ENCODE measurements at regions not wholly inside any gene's neighbourhood (a gene's known extent, or its start where the extent isn't known, plus 50 kb on each side); places are given as distances from the start of the nearest gene placed in this dataset.

GRCh38 chr13:111415246-111415645 lies 94.8 kb downstream of the TEX29 start:
- H3K36me3 ChIP-seq (ENCODE audit: insufficient read depth) = no peaks in the 10 kb centered on the region
- ATAC-seq (no peak), DNase-seq (ENCODE audit: low spot score) (no peak)
- H3K9me2 ChIP-seq (ENCODE audit: insufficient read depth) = no peaks in the 10 kb centered on the region; the same call in 1 of the 2 replicates
- no peaks in the 10 kb centered on the region for H3K79me2 ChIP-seq (replicated peaks; ENCODE audit: insufficient read depth)
- H2AFZ ChIP-seq = no peak overlapping the region
- H3K27ac ChIP-seq (ENCODE audit: low read depth) = no peak overlapping the region
- TF ChIP-seq JUNB (IDR thresholded peaks at IDR 0.05; ENCODE audit: unreplicated experiment) (no peak), REST (IDR thresholded peaks at IDR 0.05; ENCODE audit: unreplicated experiment) (no peak), ZNF114 (CRISPR knock-in tag; IDR thresholded peaks at IDR 0.05) (no peak), NANOG (IDR thresholded peaks at IDR 0.05; ENCODE audit: borderline replicate concordance) (no peak), EZH2 (IDR thresholded peaks at IDR 0.05; ENCODE audit: low read depth, unreplicated experiment) (no peak), ZNF462 (CRISPR knock-in tag; IDR thresholded peaks at IDR 0.05) (no peak), POLR2AphosphoS5 (IDR thresholded peaks at IDR 0.05; ENCODE audit: low read depth) (no peak), CREB1 (CRISPR knock-in tag; IDR thresholded peaks at IDR 0.05; ENCODE audit: low read depth) (no peak), CTCF (conservative IDR thresholded peaks at IDR 0.05; ENCODE audit: low read depth in 2 of 2) (no peak), ZNF331 (CRISPR knock-in tag; IDR thresholded peaks at IDR 0.05; ENCODE audit: low read depth) (no peak), EZH2phosphoT487 (IDR thresholded peaks at IDR 0.05; ENCODE audit: unreplicated experiment) (no peak), STAT1 (IDR thresholded peaks at IDR 0.05; ENCODE audit: unreplicated experiment) (no peak), ETS1 (IDR thresholded peaks at IDR 0.05) (no peak)
- H4K20me1 ChIP-seq (replicated peaks; ENCODE audit: insufficient read depth) = no peaks in the 10 kb centered on the region
- Mint-ChIP-seq H3K36me3 (ENCODE audit: low read depth) (no peaks in the 10 kb centered on the region), H3K27ac (no peak overlapping the region), H3K27me3 (ENCODE audit: insufficient read depth, low read depth, poor library complexity) (peaks cover 6% of the 10 kb centered on the region), H3K4me3 (no peak overlapping the region), H3K9me3 (no peaks in the 10 kb centered on the region), H3K4me1 (peaks cover 13% of the 10 kb centered on the region)
- no peak overlapping the region for H3K4me3 ChIP-seq
- H3K4me2 ChIP-seq = no peak overlapping the region
- H3K4me1 ChIP-seq (ENCODE audit: insufficient read depth) = peaks cover 2% of the 10 kb centered on the region; the same call in 1 of the 2 replicates
- no peaks in the 10 kb centered on the region for H3F3A ChIP-seq (replicated peaks; ENCODE audit: low read depth)
- no peaks in the 10 kb centered on the region for H3K27me3 ChIP-seq (ENCODE audit: insufficient read depth)

All from GM23338 (cell line).